DND-41 (cell line): ENCODE measurements at regions not wholly inside any gene's neighbourhood (a gene's known extent, or its start where the extent isn't known, plus 50 kb on each side); places are given as distances from the start of the nearest gene placed in this dataset.
"Not testable (repeated sequence)": the region's sequence is repeated elsewhere in the genome, so short reads cannot be mapped to it uniquely, and the experiment has no call there.

Experiments used
- CTCF ChIP-seq: IDR thresholded peaks from 2 replicates; pipeline ENCODE4 v1.5.1; 2012; ENCODE audit warnings: borderline replicate concordance, low read length, moderate library complexity, mild to moderate bottlenecking; ENCODE audit not compliant: poor library complexity, severe bottlenecking; ENCODE audit errors: extremely low read depth
- EZH2 ChIP-seq: IDR thresholded peaks from 3 replicates; pipeline ENCODE4 v1.6.1; 2012; ENCODE audit warnings: borderline replicate concordance, low read depth, mild to moderate bottlenecking, moderate library complexity, low read length, inconsistent platforms; ENCODE audit not compliant: severe bottlenecking

GRCh38 chr9:21628954-21629353, 146.8 kb upstream of the IFNE start:
- not testable (repeated sequence) for TF ChIP-seq CTCF, EZH2
